ENCODE measurements at regions not wholly inside any gene's neighbourhood (a gene's known extent, or its start where the extent isn't known, plus 50 kb on each side); places are given as distances from the start of the nearest gene placed in this dataset.

DNA sequence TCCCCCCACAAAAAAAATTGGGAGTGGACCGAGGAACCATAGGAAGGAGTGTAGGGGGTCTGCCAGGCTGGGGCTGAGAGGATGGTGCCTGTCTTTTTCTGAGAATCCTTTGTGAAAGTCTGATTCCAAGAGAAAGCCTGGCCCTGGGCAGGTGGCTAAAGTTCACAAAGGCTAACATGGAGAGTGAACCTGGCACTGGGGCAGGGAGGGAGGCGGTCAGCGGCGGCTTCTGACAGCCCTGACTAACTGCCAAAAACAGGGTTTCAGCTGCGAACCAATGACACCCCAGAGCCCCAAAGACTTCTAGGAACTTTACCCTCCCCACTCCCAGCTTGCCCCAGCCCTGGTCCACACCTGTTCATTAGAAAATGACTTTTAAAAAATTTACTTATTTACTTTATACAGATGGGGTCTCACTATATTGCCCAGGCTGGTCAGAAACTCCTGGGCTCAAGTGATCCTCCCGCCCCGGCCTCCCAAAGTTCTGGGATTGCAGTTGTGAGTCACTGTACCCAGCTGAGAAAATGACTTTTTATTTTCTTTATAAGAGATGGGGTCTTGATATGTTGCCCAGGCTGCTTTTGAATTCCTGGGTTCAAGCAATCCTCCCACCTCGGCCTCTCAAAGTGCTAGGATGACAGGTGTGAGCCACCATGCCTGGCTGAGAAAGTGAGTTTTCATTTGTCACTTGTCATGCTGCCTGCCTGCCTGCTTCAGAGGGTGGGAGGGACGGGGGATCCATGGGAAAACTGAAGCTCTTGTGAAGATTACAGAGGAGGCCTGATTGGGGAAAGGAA lies 61.0 kb upstream of the DUSP5 start:
- no peak for DNase-seq (ENCODE audit: low read depth in 3 of 3)

DNA sequence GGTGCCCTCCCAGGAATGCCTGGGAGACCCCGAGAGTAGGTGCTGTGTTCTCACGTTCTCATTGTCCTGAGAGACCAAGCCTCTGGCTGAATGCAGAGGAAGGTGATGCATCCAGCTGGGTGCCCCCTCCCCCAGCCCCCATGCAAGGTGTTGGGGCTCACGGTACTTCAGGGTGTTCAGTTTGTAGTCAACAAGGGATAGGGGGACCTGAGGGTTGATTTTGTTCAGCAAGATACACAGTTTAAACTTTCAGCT lies 60.4 kb upstream of the DUSP5 start:
- DNase-seq (ENCODE audit: low read depth in 3 of 3): no peak

DNA sequence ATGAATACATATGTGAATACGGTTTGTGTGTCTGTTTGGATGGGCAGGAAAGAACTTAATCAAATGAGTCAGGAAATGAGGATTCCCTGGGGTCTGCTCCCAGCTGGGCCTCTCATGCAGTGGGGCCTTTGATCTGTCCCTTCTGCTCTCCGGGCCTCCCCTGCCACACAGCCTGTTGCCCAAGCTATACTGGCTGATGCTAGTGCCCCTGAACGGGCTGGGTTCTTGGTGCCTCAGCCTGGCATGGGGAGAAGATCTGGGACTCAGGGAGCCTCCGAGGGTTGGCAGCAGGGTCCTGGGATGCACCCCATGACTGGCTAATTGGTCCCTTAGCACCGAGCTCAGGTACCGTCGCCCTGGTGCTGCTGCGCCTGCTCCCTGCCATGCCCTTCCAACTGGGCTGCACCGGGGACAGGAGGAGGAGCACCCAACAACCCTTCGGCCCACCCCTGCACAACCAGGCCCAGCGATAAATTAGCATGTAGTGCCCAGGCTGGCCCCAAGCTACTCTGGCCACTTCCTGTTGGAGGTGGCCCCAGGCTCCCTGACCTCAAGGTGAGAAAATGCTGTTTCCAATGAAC lies 59.9 kb upstream of the DUSP5 start:
- no peak for DNase-seq (ENCODE audit: low read depth in 3 of 3)

DNA sequence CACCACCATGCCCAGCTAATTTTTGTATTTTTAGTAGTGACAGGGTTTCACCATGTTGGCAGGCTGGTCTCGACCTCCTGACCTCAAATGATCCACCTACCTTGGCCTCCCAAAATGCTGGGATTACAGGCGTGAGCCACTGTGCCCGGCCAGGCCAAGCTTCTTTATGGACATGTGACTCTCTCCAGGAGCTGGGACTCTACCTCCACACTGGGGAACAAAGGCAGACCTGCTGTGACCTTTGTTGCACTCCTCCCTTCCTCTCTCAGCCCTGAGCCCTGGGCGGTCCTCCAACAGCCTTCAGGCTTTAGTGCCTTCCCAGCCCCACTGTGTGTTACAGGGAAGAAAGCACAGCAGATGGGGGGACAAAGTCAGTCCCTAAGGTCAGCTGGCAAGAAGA lies 55.0 kb upstream of the DUSP5 start:
- DNase-seq (ENCODE audit: low read depth in 3 of 3): no peak

DNA sequence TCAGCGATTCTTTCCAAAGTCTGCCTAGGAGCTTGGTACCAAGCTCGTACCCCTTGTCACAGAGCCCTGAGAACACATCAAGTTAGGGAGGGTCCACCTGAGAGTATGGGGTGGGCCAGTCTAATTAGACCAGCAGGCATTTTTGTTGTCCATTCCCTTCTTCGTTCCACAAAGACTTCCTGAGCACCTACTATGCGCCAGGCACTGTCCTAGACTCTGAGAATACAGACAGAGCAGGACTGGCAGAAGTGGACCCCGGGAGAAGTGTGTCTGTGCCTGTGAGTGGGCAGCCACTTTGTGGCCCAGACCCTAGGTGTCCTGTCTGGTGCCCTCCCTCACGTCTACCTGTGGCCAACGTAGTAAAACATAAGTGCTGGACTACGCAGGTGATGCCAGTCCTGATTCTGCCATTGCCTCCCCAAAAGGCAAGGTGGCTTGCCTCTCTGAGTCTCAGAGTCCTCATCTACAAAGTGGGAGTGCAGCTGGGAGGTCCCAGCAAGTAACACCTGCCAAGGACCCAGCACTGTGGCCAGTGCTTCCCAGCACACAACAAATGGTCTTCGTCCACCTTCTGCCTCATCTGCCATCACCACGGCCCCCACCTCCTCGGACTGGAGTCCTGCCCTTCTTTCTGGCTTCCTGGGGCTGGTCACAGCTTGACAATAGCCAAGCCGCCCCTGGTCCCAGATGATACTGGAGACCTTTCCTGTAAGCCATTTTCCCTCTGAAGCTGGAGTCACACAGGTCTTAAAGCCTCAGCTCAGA lies 54.3 kb upstream of the DUSP5 start:
- no peak for DNase-seq (ENCODE audit: low read depth in 3 of 3)

DNA sequence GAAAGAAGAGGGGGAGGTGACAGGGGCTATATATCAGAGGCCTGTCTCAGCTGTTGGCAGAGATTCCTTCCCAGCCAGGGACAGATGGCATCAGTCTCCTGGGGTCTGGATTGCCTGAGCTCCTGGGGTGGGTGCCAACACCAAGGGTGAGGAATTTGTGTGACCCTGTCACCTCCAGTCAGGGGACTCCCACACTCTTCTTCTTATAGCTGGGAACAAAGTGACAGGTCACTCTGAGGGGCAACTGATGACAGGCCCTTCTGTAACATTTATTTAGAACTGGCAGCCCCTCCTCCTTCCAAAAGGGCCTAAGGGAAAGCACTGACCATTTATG lies 53.7 kb upstream of the DUSP5 start:
- DNase-seq (ENCODE audit: low read depth in 3 of 3): no peak

DNA sequence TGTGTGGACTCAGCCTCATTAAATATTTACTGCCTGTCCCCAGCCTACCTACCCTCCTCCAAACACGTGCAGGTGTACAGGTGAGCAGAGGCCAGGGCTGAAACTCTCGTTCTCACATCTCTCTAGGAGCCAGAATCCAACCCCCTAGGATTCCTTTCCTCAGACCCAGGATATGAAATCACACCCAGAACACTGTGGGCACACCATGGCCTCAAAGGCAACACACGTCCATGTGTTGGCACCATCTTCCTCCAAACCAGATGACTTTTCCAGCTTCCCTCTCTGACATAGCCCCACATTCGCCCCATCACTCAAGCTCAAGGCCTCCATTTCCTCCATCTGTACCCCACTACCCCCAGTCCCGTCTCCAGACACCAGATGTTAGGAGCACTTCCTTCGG lies 51.8 kb upstream of the DUSP5 start:
- DNase-seq (ENCODE audit: low read depth in 3 of 3): no peak

DNA sequence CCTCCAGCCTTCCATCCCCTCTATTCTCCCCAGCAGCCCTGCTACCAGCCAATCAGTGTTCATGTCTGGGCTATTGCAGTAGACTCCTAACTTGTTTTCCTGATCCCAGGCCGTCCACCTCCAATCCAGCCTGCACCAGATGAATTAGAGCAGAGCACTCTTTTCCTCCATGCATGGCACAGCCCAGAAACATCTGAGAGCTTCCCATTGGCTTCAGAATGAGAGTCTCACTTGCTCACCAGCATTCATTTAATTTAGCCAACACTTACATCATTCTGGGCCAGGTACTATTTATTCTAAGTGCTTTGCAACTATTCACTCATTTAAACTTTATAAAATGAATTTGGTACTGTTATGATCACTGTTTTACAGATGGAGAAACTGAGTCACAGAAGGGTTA lies 51.4 kb upstream of the DUSP5 start:
- no peak for DNase-seq (ENCODE audit: low read depth in 3 of 3)

DNA sequence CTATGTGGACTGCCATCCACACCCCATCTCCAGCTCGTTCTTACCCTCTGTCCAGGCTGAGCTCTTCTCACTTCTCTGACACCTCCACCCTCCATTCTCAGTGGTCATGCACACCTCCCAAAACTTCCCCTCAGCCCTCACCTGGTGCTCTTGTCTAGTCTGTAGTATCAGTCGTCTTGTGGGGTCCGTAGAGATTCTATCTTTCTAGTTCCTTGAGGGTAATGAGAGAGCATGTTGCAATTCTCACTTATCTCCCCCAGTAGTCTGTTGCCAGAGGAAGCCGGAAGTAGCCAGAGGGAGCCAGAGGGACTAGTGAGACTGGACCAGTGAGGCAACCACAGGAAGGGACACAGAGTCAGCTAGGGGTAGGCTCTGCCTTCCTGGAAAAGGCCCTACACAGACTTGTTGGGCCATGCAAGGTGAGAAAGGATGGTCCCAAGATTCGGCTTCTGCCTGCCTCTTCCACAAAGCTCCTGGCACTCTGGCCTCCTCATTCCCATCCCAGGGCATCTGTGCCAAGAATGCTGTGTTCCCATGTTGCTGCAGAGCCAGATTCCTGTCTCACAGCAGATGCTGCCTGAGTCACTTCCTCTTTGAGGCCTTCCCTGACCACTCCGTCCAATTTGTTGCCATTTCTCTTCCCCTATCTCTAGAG lies 50.6 kb upstream of the DUSP5 start:
- no peak for DNase-seq (ENCODE audit: low read depth in 3 of 3)

DNA sequence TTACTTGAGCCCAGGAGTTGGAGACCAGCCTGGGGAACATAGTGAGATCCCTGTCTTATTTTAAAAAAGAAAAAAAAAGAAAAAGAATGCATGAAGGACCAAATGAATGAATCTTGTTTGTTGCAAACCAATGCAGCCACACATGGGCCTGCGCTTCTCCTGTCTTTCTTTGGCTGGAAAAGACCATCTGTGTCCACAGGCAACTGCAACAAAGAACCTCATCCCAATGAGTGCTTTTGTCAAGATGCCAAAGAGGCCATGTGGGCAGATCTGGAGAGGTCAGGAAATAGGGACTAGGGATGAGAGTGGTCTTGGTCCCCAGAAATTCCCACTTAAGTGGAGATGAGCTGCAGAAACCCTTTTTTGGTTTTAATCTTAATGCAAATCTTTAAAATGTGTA lies 49.8 kb upstream of the DUSP5 start:
- no peak for DNase-seq (ENCODE audit: low read depth in 3 of 3)
